Activated T-cell treated with anti-CD3 and anti-CD28 coated beads, Interleukin-2, amount 50 U/mL, for 4 hours (primary cell): ENCODE measurements at regions not wholly inside any gene's neighbourhood (a gene's known extent, or its start where the extent isn't known, plus 50 kb on each side); places are given as distances from the start of the nearest gene placed in this dataset.

Experiments
- ATAC-seq, 2 donors: fragments of 200-7000 bp; cut with Tn5 transposase; one replicate each; pipeline ENCODE4 v1.10.0; 2021
- DNase-seq: peaks from one replicate; pipeline ENCODE4 v3.0.0-alpha.2; 2020
- H3K27me3 Mint-ChIP-seq: one replicate; pipeline ENCODE4 v1.8.0; 2021; ENCODE audit warnings: low read depth, mixed read lengths
- H3K36me3 Mint-ChIP-seq: one replicate; pipeline ENCODE4 v1.8.0; 2022; ENCODE audit warnings: mixed read lengths; ENCODE audit not compliant: insufficient read depth
- H3K4me1 Mint-ChIP-seq: one replicate; pipeline ENCODE4 v1.8.0; 2021; ENCODE audit warnings: low read depth, mixed read lengths
- H3K4me3 Mint-ChIP-seq: one replicate; pipeline ENCODE4 v1.8.0; 2021; ENCODE audit warnings: mild to moderate bottlenecking, moderate library complexity, mixed read lengths
- H3K9me3 Mint-ChIP-seq: one replicate; pipeline ENCODE4 v1.8.0; 2021; ENCODE audit warnings: mixed read lengths

- no peaks in the 10 kb centered on the region for H3K4me1 Mint-ChIP-seq
- ATAC-seq: no peak
- no peaks in the 10 kb centered on the region for H3K36me3 Mint-ChIP-seq
- H3K9me3 Mint-ChIP-seq: peaks cover 6% of the 10 kb centered on the region
- no peak overlapping the region for H3K4me3 Mint-ChIP-seq
- no peak for DNase-seq
- peaks cover 14% of the 10 kb centered on the region for H3K27me3 Mint-ChIP-seq
Observed at GRCh38 chr9:129524582-129525270, 96.2 kb downstream of the C9orf50 start.

- DNase-seq (no peak), ATAC-seq (no peak)
- no peaks in the 10 kb centered on the region for H3K36me3 Mint-ChIP-seq
- no peak overlapping the region for H3K4me3 Mint-ChIP-seq
- no peaks in the 10 kb centered on the region for H3K4me1 Mint-ChIP-seq
- H3K27me3 Mint-ChIP-seq: peaks cover 14% of the 10 kb centered on the region
- H3K9me3 Mint-ChIP-seq: peaks cover 6% of the 10 kb centered on the region
Observed at GRCh38 chr9:129523943-129524581, 96.8 kb downstream of the C9orf50 start.

- H3K4me1 Mint-ChIP-seq: no peaks in the 10 kb centered on the region
- H3K9me3 Mint-ChIP-seq: peaks cover 5% of the 10 kb centered on the region
- H3K27me3 Mint-ChIP-seq: peaks cover 14% of the 10 kb centered on the region
- DNase-seq (no peak), ATAC-seq (no peak)
- no peak overlapping the region for H3K4me3 Mint-ChIP-seq
- H3K36me3 Mint-ChIP-seq: peaks cover 2% of the 10 kb centered on the region
Observed at GRCh38 chr9:129522351-129522750, 98.5 kb downstream of the C9orf50 start.

- no peak for ATAC-seq
- Mint-ChIP-seq H3K4me3 (no peak overlapping the region), H3K9me3 (peaks cover 4% of the 10 kb centered on the region), H3K4me1 (no peaks in the 10 kb centered on the region), H3K27me3 (peaks cover 10% of the 10 kb centered on the region), H3K36me3 (peaks cover 2% of the 10 kb centered on the region)
- no peak for DNase-seq
Observed at GRCh38 chr9:129520082-129520481, 100.8 kb downstream of the C9orf50 start.

- ATAC-seq (no peak), DNase-seq (no peak)
- Mint-ChIP-seq H3K4me3 (no peak overlapping the region), H3K27me3 (peaks cover 3% of the 10 kb centered on the region), H3K9me3 (peaks cover 11% of the 10 kb centered on the region), H3K4me1 (no peaks in the 10 kb centered on the region), H3K36me3 (peaks cover 2% of the 10 kb centered on the region)
Observed at GRCh38 chr9:129518074-129518473, 102.8 kb downstream of the C9orf50 start.

GRCh38 chr9:129517006-129517405, 103.9 kb downstream of the C9orf50 start:
- H3K36me3 Mint-ChIP-seq: peaks cover 2% of the 10 kb centered on the region
- DNase-seq (no peak), ATAC-seq (no peak)
- H3K4me1 Mint-ChIP-seq: no peaks in the 10 kb centered on the region
- no peaks in the 10 kb centered on the region for H3K27me3 Mint-ChIP-seq
- peaks cover 12% of the 10 kb centered on the region for H3K9me3 Mint-ChIP-seq
- H3K4me3 Mint-ChIP-seq: no peak overlapping the region

GRCh38 chr9:129514891-129515290, 106.0 kb downstream of the C9orf50 start:
- Mint-ChIP-seq H3K9me3 (peaks cover 12% of the 10 kb centered on the region), H3K4me1 (no peaks in the 10 kb centered on the region), H3K27me3 (no peaks in the 10 kb centered on the region), H3K4me3 (no peak overlapping the region), H3K36me3 (peaks cover 2% of the 10 kb centered on the region)
- ATAC-seq: no peak
- no peak for DNase-seq

GRCh38 chr9:129514497-129514867, 106.4 kb downstream of the C9orf50 start:
- H3K4me1 Mint-ChIP-seq: no peaks in the 10 kb centered on the region

GRCh38 chr9:129513856-129514496, 106.9 kb downstream of the C9orf50 start:
- no peaks in the 10 kb centered on the region for H3K4me1 Mint-ChIP-seq
- no peaks in the 10 kb centered on the region for H3K27me3 Mint-ChIP-seq
- ATAC-seq: no peak
- H3K4me3 Mint-ChIP-seq: no peak overlapping the region
- no peak for DNase-seq
- peaks cover 2% of the 10 kb centered on the region for H3K36me3 Mint-ChIP-seq
- peaks cover 12% of the 10 kb centered on the region for H3K9me3 Mint-ChIP-seq

More at GRCh38 chr9:129514497-129514867, 106.4 kb downstream of the C9orf50 start:
- no peak for ATAC-seq
- Mint-ChIP-seq H3K9me3 (peaks cover 12% of the 10 kb centered on the region), H3K36me3 (peaks cover 2% of the 10 kb centered on the region), H3K27me3 (no peaks in the 10 kb centered on the region), H3K4me3 (no peak overlapping the region)
- DNase-seq: no peak

- Mint-ChIP-seq H3K36me3 (peaks cover 2% of the 10 kb centered on the region), H3K9me3 (peaks cover 11% of the 10 kb centered on the region), H3K4me3 (no peak overlapping the region), H3K4me1 (no peaks in the 10 kb centered on the region), H3K27me3 (no peaks in the 10 kb centered on the region)
- no peak for ATAC-seq
- no peak for DNase-seq
Observed at GRCh38 chr9:129513282-129513681, 107.6 kb downstream of the C9orf50 start.

GRCh38 chr9:129511285-129511900, 109.5 kb downstream of the C9orf50 start:
- H3K27me3 Mint-ChIP-seq: no peaks in the 10 kb centered on the region
- no peaks in the 10 kb centered on the region for H3K4me1 Mint-ChIP-seq
- H3K4me3 Mint-ChIP-seq: no peak overlapping the region
- peaks cover 8% of the 10 kb centered on the region for H3K9me3 Mint-ChIP-seq
- ATAC-seq: no peak
- no peaks in the 10 kb centered on the region for H3K36me3 Mint-ChIP-seq
- no peak for DNase-seq

GRCh38 chr9:129509533-129509928, 111.4 kb downstream of the C9orf50 start:
- Mint-ChIP-seq H3K4me3 (no peak overlapping the region), H3K4me1 (peaks cover 2% of the 10 kb centered on the region), H3K36me3 (no peaks in the 10 kb centered on the region), H3K9me3 (peaks cover 8% of the 10 kb centered on the region), H3K27me3 (no peaks in the 10 kb centered on the region)
- no peak for ATAC-seq
- no peak for DNase-seq

GRCh38 chr9:129507805-129508204, 113.1 kb downstream of the C9orf50 start:
- DNase-seq (no peak), ATAC-seq (no peak)
- peaks cover 5% of the 10 kb centered on the region for H3K4me1 Mint-ChIP-seq
- H3K4me3 Mint-ChIP-seq: no peak overlapping the region
- H3K27me3 Mint-ChIP-seq: no peaks in the 10 kb centered on the region
- no peaks in the 10 kb centered on the region for H3K36me3 Mint-ChIP-seq
- H3K9me3 Mint-ChIP-seq: no peaks in the 10 kb centered on the region

GRCh38 chr9:129506892-129507291, 114.0 kb downstream of the C9orf50 start:
- H3K9me3 Mint-ChIP-seq: no peaks in the 10 kb centered on the region
- H3K36me3 Mint-ChIP-seq: no peaks in the 10 kb centered on the region
- peaks cover 5% of the 10 kb centered on the region for H3K4me1 Mint-ChIP-seq
- no peaks in the 10 kb centered on the region for H3K27me3 Mint-ChIP-seq
- DNase-seq (no peak), ATAC-seq (no peak)
- no peak overlapping the region for H3K4me3 Mint-ChIP-seq
